ENCODE measurements at regions not wholly inside any gene's neighbourhood (a gene's known extent, or its start where the extent isn't known, plus 50 kb on each side); places are given as distances from the start of the nearest gene placed in this dataset.
"Not testable (repeated sequence)": the region's sequence is repeated elsewhere in the genome, so short reads cannot be mapped to it uniquely, and the experiment has no call there.

GRCh38 chr5:50574121-50574520 lies 92.3 kb upstream of the PARP8 start:
- no peaks in the 10 kb centered on the region for H3K27me3 Mint-ChIP-seq
- H3K36me3 Mint-ChIP-seq (ENCODE audit: low read depth), result no peaks in the 10 kb centered on the region
- peaks cover 3% of the 10 kb centered on the region for H3K9me3 Mint-ChIP-seq
- H3K4me3 Mint-ChIP-seq, result no peak overlapping the region
- peaks cover 7% of the 10 kb centered on the region for H3K4me1 Mint-ChIP-seq (ENCODE audit: low read depth)
- no peak overlapping the region for H3K27ac Mint-ChIP-seq
- intact Hi-C loops (cut with micrococcal nuclease), result no loop called here

GRCh38 chr5:50575740-50576139 lies 90.7 kb upstream of the PARP8 start:
- intact Hi-C loops (cut with micrococcal nuclease), result no loop called here
- Mint-ChIP-seq H3K27ac (no peak overlapping the region), H3K4me3 (no peak overlapping the region), H3K27me3 (no peaks in the 10 kb centered on the region), H3K9me3 (no peaks in the 10 kb centered on the region), H3K4me1 (ENCODE audit: low read depth) (peaks cover 7% of the 10 kb centered on the region), H3K36me3 (ENCODE audit: low read depth) (no peaks in the 10 kb centered on the region)

- Mint-ChIP-seq H3K27ac (no peak overlapping the region), H3K27me3 (no peaks in the 10 kb centered on the region)
Observed at GRCh38 chr5:50576265-50576664, 90.2 kb upstream of the PARP8 start.

GRCh38 chr5:50576686-50577256 lies 89.7 kb upstream of the PARP8 start:
- Mint-ChIP-seq H3K27ac (no peak overlapping the region), H3K9me3 (no peaks in the 10 kb centered on the region), H3K4me1 (ENCODE audit: low read depth) (peaks cover 7% of the 10 kb centered on the region), H3K4me3 (no peak overlapping the region), H3K36me3 (ENCODE audit: low read depth) (no peaks in the 10 kb centered on the region), H3K27me3 (no peaks in the 10 kb centered on the region)
- intact Hi-C loops (cut with micrococcal nuclease), result no loop called here

More at GRCh38 chr5:50576265-50576664, 90.2 kb upstream of the PARP8 start:
- Mint-ChIP-seq H3K36me3 (ENCODE audit: low read depth) (no peaks in the 10 kb centered on the region), H3K4me3 (no peak overlapping the region), H3K4me1 (ENCODE audit: low read depth) (peaks cover 7% of the 10 kb centered on the region), H3K9me3 (no peaks in the 10 kb centered on the region)
- intact Hi-C loops (cut with micrococcal nuclease), result no loop called here

- H3K4me3 Mint-ChIP-seq, result no peak overlapping the region
- H3K27ac Mint-ChIP-seq, result no peak overlapping the region
- peaks cover 6% of the 10 kb centered on the region for H3K4me1 Mint-ChIP-seq (ENCODE audit: low read depth)
- no peaks in the 10 kb centered on the region for H3K9me3 Mint-ChIP-seq
- intact Hi-C loops (cut with micrococcal nuclease), result no loop called here
- no peaks in the 10 kb centered on the region for H3K36me3 Mint-ChIP-seq (ENCODE audit: low read depth)
- no peaks in the 10 kb centered on the region for H3K27me3 Mint-ChIP-seq
Observed at GRCh38 chr5:50580506-50580905, 85.9 kb upstream of the PARP8 start.

GRCh38 chr5:50581845-50582244 lies 84.6 kb upstream of the PARP8 start:
- H3K27me3 Mint-ChIP-seq; H3K4me1 Mint-ChIP-seq (ENCODE audit: low read depth); H3K27ac Mint-ChIP-seq; H3K4me3 Mint-ChIP-seq; H3K9me3 Mint-ChIP-seq; intact Hi-C loops (cut with micrococcal nuclease); H3K36me3 Mint-ChIP-seq (ENCODE audit: low read depth): not testable (repeated sequence)

- Mint-ChIP-seq H3K4me3 (no peak overlapping the region), H3K36me3 (ENCODE audit: low read depth) (no peaks in the 10 kb centered on the region), H3K27ac (no peak overlapping the region), H3K9me3 (no peaks in the 10 kb centered on the region), H3K27me3 (no peaks in the 10 kb centered on the region), H3K4me1 (ENCODE audit: low read depth) (no peaks in the 10 kb centered on the region)
- intact Hi-C loops (cut with micrococcal nuclease), result no loop called here
Observed at GRCh38 chr5:50582699-50583098, 83.7 kb upstream of the PARP8 start.

GRCh38 chr5:50583621-50584020 lies 82.8 kb upstream of the PARP8 start:
- no peaks in the 10 kb centered on the region for H3K9me3 Mint-ChIP-seq
- no peaks in the 10 kb centered on the region for H3K36me3 Mint-ChIP-seq (ENCODE audit: low read depth)
- intact Hi-C loops (cut with micrococcal nuclease), result no loop called here
- no peak overlapping the region for H3K27ac Mint-ChIP-seq
- H3K27me3 Mint-ChIP-seq, result no peaks in the 10 kb centered on the region
- no peaks in the 10 kb centered on the region for H3K4me1 Mint-ChIP-seq (ENCODE audit: low read depth)
- no peak overlapping the region for H3K4me3 Mint-ChIP-seq

GRCh38 chr5:50588471-50588870 lies 78.0 kb upstream of the PARP8 start:
- H3K9me3 Mint-ChIP-seq; H3K4me3 Mint-ChIP-seq; H3K36me3 Mint-ChIP-seq (ENCODE audit: low read depth); H3K4me1 Mint-ChIP-seq (ENCODE audit: low read depth); intact Hi-C loops (cut with micrococcal nuclease); H3K27ac Mint-ChIP-seq; H3K27me3 Mint-ChIP-seq: not testable (repeated sequence)

- H3K9me3 Mint-ChIP-seq; H3K27me3 Mint-ChIP-seq; H3K36me3 Mint-ChIP-seq (ENCODE audit: low read depth); H3K27ac Mint-ChIP-seq; intact Hi-C loops (cut with micrococcal nuclease); H3K4me1 Mint-ChIP-seq (ENCODE audit: low read depth); H3K4me3 Mint-ChIP-seq: not testable (repeated sequence)
Observed at GRCh38 chr5:50590444-50591189, 75.8 kb upstream of the PARP8 start.

GRCh38 chr5:50591338-50591737 lies 75.1 kb upstream of the PARP8 start:
- H3K4me1 Mint-ChIP-seq (ENCODE audit: low read depth); H3K27me3 Mint-ChIP-seq; H3K27ac Mint-ChIP-seq; H3K9me3 Mint-ChIP-seq; H3K36me3 Mint-ChIP-seq (ENCODE audit: low read depth); H3K4me3 Mint-ChIP-seq; intact Hi-C loops (cut with micrococcal nuclease): not testable (repeated sequence)

- Mint-ChIP-seq H3K27me3 (no peaks in the 10 kb centered on the region), H3K36me3 (ENCODE audit: low read depth) (no peaks in the 10 kb centered on the region), H3K4me3 (no peak overlapping the region), H3K27ac (no peak overlapping the region), H3K9me3 (no peaks in the 10 kb centered on the region), H3K4me1 (ENCODE audit: low read depth) (peaks cover 10% of the 10 kb centered on the region)
- intact Hi-C loops (cut with micrococcal nuclease), result no loop called here
Observed at GRCh38 chr5:50593681-50594080, 72.8 kb upstream of the PARP8 start.

GRCh38 chr5:50595199-50595598 lies 71.2 kb upstream of the PARP8 start:
- H3K27ac Mint-ChIP-seq, result no peak overlapping the region
- intact Hi-C loops (cut with micrococcal nuclease), result no loop called here
- no peaks in the 10 kb centered on the region for H3K27me3 Mint-ChIP-seq
- H3K4me3 Mint-ChIP-seq, result no peak overlapping the region
- H3K9me3 Mint-ChIP-seq, result no peaks in the 10 kb centered on the region
- peaks cover 7% of the 10 kb centered on the region for H3K4me1 Mint-ChIP-seq (ENCODE audit: low read depth)
- H3K36me3 Mint-ChIP-seq (ENCODE audit: low read depth), result no peaks in the 10 kb centered on the region

- H3K9me3 Mint-ChIP-seq; H3K4me1 Mint-ChIP-seq (ENCODE audit: low read depth); intact Hi-C loops (cut with micrococcal nuclease); H3K27ac Mint-ChIP-seq; H3K36me3 Mint-ChIP-seq (ENCODE audit: low read depth); H3K4me3 Mint-ChIP-seq; H3K27me3 Mint-ChIP-seq: not testable (repeated sequence)
Observed at GRCh38 chr5:50601576-50601975, 64.9 kb upstream of the PARP8 start.

GRCh38 chr5:50606179-50606578 lies 60.3 kb upstream of the PARP8 start:
- H3K27me3 Mint-ChIP-seq, result no peaks in the 10 kb centered on the region
- intact Hi-C loops (cut with micrococcal nuclease), result no loop called here
- no peaks in the 10 kb centered on the region for H3K4me1 Mint-ChIP-seq (ENCODE audit: low read depth)
- peaks cover 8% of the 10 kb centered on the region for H3K9me3 Mint-ChIP-seq
- H3K4me3 Mint-ChIP-seq, result no peak overlapping the region
- H3K36me3 Mint-ChIP-seq (ENCODE audit: low read depth), result peaks cover 5% of the 10 kb centered on the region
- H3K27ac Mint-ChIP-seq, result no peak overlapping the region
